K562 (cell line): ENCODE measurements at regions not wholly inside any gene's neighbourhood (a gene's known extent, or its start where the extent isn't known, plus 50 kb on each side); places are given as distances from the start of the nearest gene placed in this dataset.

Experiments used
- ATAC-seq: fragments of 200-7000 bp; cut with Tn5 transposase; 3 replicates; pipeline ENCODE4 v1.9.1; 2020; ENCODE audit warnings: moderate library complexity
- BruUV-seq: library from RNA; stranded (reverse); fragments of 400-500 nt; replicated peaks from 2 replicates; lab custom pipeline; 2021; lab: Mats Ljungman, UMichigan
- CTCF ChIA-PET: fragments of 300-600 bp; formaldehyde crosslinking; extraction: SDS; loops from one replicate; lab custom pipeline; 2021; ENCODE audit warnings: low intra/inter-chr PET ratio; lab: Yijun Ruan, JAX
- POLR2A ChIA-PET: fragments of 300-600, 350-650 bp; sonication (Branson Sonifier 250); formaldehyde crosslinking; extraction: SDS; loops from one replicate; lab custom pipeline; 2021; ENCODE audit warnings: antibody characterized with exemption, inconsistent platforms; lab: Yijun Ruan, JAX
- DNase-seq, 4 experiments: peaks; one replicate each; pipeline versions ENCODE4 v3.0.0 to v3.0.0-alpha.2; 2011 to 2018; ENCODE audit warnings: low spot score in 3 of 4, mixed read lengths in 3 of 4; ENCODE audit errors: extremely low read depth in 1 of 4
- FAIRE-seq: peaks from 2 replicates; lab custom pipeline; 2011; peaks lifted over from hg19 to GRCh38; lab: Jason Lieb, UNC
- H2AFZ ChIP-seq: 2 replicates; pipeline ENCODE4 v1.6.0; 2011; ENCODE audit warnings: low read depth, low read length, control low read depth, inconsistent platforms
- H3K27ac ChIP-seq: fragments of 200-600 bp; 3 replicates; pipeline ENCODE4 v1.8.0; 2011; ENCODE audit warnings: low read depth, mild to moderate bottlenecking, control low read depth, inconsistent platforms, low read length, moderate library complexity, mixed read lengths; ENCODE audit errors: extremely low read depth
- H3K27me3 ChIP-seq, 2 experiments: fragments of 300-600 bp in 1 of 2; 2 replicates in 1 of 2; 3 replicates in 1 of 2; pipeline versions ENCODE4 v1.6.0 to v1.8.0; 2011; ENCODE audit warnings: inconsistent platforms in 2 of 2, low read length in 2 of 2, mild to moderate bottlenecking in 1 of 2, mixed read lengths in 1 of 2, moderate library complexity in 1 of 2; ENCODE audit not compliant: control insufficient read depth in 2 of 2, insufficient read depth in 2 of 2
- H3K36me3 ChIP-seq: fragments of 300-600 bp; 3 replicates; pipeline ENCODE4 v1.8.0; 2011; ENCODE audit warnings: mild to moderate bottlenecking, low read length, inconsistent platforms; ENCODE audit not compliant: control insufficient read depth, insufficient read depth
- H3K4me1 ChIP-seq, 2 experiments: fragments of 200-600 bp in 1 of 2; replicated peaks in 1 of 2; 2 replicates in 1 of 2; 3 replicates in 1 of 2; pipeline versions ENCODE4 v1.5.1 to v1.8.0; 2011; ENCODE audit warnings: inconsistent platforms in 2 of 2, low read length in 2 of 2, mild to moderate bottlenecking in 1 of 2, mixed read lengths in 1 of 2, moderate library complexity in 1 of 2; ENCODE audit not compliant: control insufficient read depth in 2 of 2, insufficient read depth in 2 of 2
- H3K4me2 ChIP-seq: 2 replicates; pipeline ENCODE4 v1.6.1; 2011; ENCODE audit warnings: low read length, control low read depth, inconsistent platforms, mixed read lengths; ENCODE audit not compliant: insufficient read depth
- H3K4me3 ChIP-seq: fragments of 200-600 bp; sonication (generic), shearing (Covaris generic); 2 replicates; pipeline ENCODE4 v1.5.1; 2016; ENCODE audit warnings: control low read depth, inconsistent platforms
- H3K79me2 ChIP-seq: fragments of 200-600 bp; 3 replicates; pipeline ENCODE4 v1.8.0; 2011; ENCODE audit warnings: low read length, inconsistent platforms; ENCODE audit not compliant: control insufficient read depth, insufficient read depth
- H3K9ac ChIP-seq, 2 experiments: 2 replicates each; pipeline versions ENCODE4 v1.6.0 to v1.6.1; 2011; ENCODE audit warnings: low read depth in 2 of 2, low read length in 2 of 2, control low read depth in 1 of 2, inconsistent platforms in 1 of 2, mild to moderate bottlenecking in 1 of 2, mixed read lengths in 1 of 2; ENCODE audit not compliant: insufficient read depth in 1 of 2
- H3K9me1 ChIP-seq: one replicate; pipeline ENCODE4 v1.6.0; 2011; ENCODE audit warnings: inconsistent platforms, mild to moderate bottlenecking, low read length, moderate library complexity; ENCODE audit not compliant: control insufficient read depth, insufficient read depth
- H3K9me3 ChIP-seq: replicated peaks from 2 replicates; pipeline ENCODE4 v1.5.1; 2011; ENCODE audit warnings: low read depth, low read length, inconsistent platforms; ENCODE audit not compliant: control insufficient read depth, insufficient read depth
- H4K20me1 ChIP-seq: replicated peaks from 2 replicates; pipeline ENCODE4 v1.6.1; 2011; ENCODE audit warnings: low read length, inconsistent platforms, mixed read lengths; ENCODE audit not compliant: control insufficient read depth, insufficient read depth
- FOXK2 ChIP-seq, 2 experiments: fragments of 450-650 bp; IDR thresholded peaks in 1 of 2; conservative IDR thresholded peaks in 1 of 2; 2 replicates each; pipeline ENCODE4 v1.6.1; 2016; ENCODE audit warnings: low read depth in 2 of 2, mild to moderate bottlenecking in 1 of 2
- HDAC2 ChIP-seq: fragments of 450-650 bp; IDR thresholded peaks from 2 replicates; pipeline ENCODE4 v1.6.1; 2016; ENCODE audit warnings: mild to moderate bottlenecking
- HNRNPLL ChIP-seq: fragments of 200-400 bp; formaldehyde crosslinking; IDR thresholded peaks from 2 replicates; pipeline ENCODE4 v1.6.1; 2017; ENCODE audit warnings: low read length, low read depth, mild to moderate bottlenecking; ENCODE audit not compliant: poor library complexity, severe bottlenecking
- NBN ChIP-seq: fragments of 450-650 bp; IDR thresholded peaks from 2 replicates; pipeline ENCODE4 v1.6.1; 2016; ENCODE audit warnings: low read depth, mild to moderate bottlenecking
- PRMT5 ChIP-seq: sonication (generic); formaldehyde crosslinking; IDR thresholded peaks from 2 replicates; pipeline ENCODE4 v1.5.0; 2020; ENCODE audit warnings: missing genetic modification reagents
- RFX7 ChIP-seq: fragments of 250-450 bp; sonication (Bioruptor Pico); IDR thresholded peaks from 2 replicates; pipeline ENCODE4 v1.5.1; 2021; ENCODE audit warnings: mild to moderate bottlenecking
- SPI1 ChIP-seq: IDR thresholded peaks from 2 replicates; pipeline ENCODE4 v1.6.1; 2011; ENCODE audit warnings: low read depth, low read length, control low read depth, borderline replicate concordance
- TEAD1 ChIP-seq, 2 experiments: fragments of 450-650 bp in 1 of 2; sonication (generic) in 1 of 2; formaldehyde crosslinking; IDR thresholded peaks; 2 replicates each; pipeline versions ENCODE4 v1.4.0 to v1.8.0; 2020 to 2022; ENCODE audit warnings: mild to moderate bottlenecking in 2 of 2, missing genetic modification reagents in 1 of 2
- WHSC1 ChIP-seq: IDR thresholded peaks from one replicate; pipeline ENCODE4 v1.6.1; 2012; ENCODE audit warnings: low read length, control low read depth, inconsistent platforms
- ZNF444 ChIP-seq: fragments of 250-450 bp; sonication (Bioruptor Pico); IDR thresholded peaks from 2 replicates; pipeline ENCODE4 v1.4.0; 2020; ENCODE audit warnings: mild to moderate bottlenecking, moderate library complexity
- ZNF57 ChIP-seq: fragments of 450-650 bp; formaldehyde crosslinking; IDR thresholded peaks from 2 replicates; pipeline ENCODE4 v1.4.0; 2020; ENCODE audit warnings: mild to moderate bottlenecking, moderate library complexity
- WGBS: fragments of 100-300 bp; shearing (Covaris generic); methylation state at CpG from one replicate; pipeline ENCODE4 v1.1.6; 2016; ENCODE audit warnings: low coverage, mixed read lengths; ENCODE audit not compliant: insufficient coverage; ENCODE audit errors: missing lambda C conversion rate; 5-methylcytosine and 5-hydroxymethylcytosine counted together
- in situ Hi-C: fragments of 300-500 bp; cut with MboI; formaldehyde crosslinking; loops from 4 replicates; pipeline ENCODE4 v1.15.0; 2018; ENCODE audit warnings: inconsistent platforms, mixed read lengths
- intact Hi-C: fragments of 100-400 bp; cut with micrococcal nuclease; formaldehyde crosslinking; loops from 2 replicates; pipeline ENCODE4 v1.14.2; 2022
- TF ChIP-seq, protein P1 (sequence below): fragments of 450-650 bp; conservative IDR thresholded peaks from 2 replicates; pipeline ENCODE4 v1.6.1; 2016; ENCODE audit warnings: missing genetic modification characterization, low read depth, mild to moderate bottlenecking, control low read depth, missing compliant biosample characterization
- TF ChIP-seq, protein P2 (sequence below): IDR thresholded peaks from 2 replicates; pipeline ENCODE4 v1.6.1; 2012; ENCODE audit warnings: low read depth, low read length, improper control_type of control experiment, borderline replicate concordance
- TF ChIP-seq, protein P3 (sequence below): fragments of 450-650 bp; conservative IDR thresholded peaks from 2 replicates; pipeline ENCODE4 v1.6.1; 2016; ENCODE audit warnings: missing genetic modification characterization, low read depth, mild to moderate bottlenecking, missing compliant biosample characterization, moderate library complexity
- TF ChIP-seq, protein P4 (sequence below): IDR thresholded peaks from 2 replicates; pipeline ENCODE4 v1.6.1; 2014; ENCODE audit warnings: antibody characterized with exemption
- TF ChIP-seq, protein P5 (sequence below): conservative IDR thresholded peaks from 2 replicates; pipeline ENCODE4 v1.6.1; 2011; ENCODE audit warnings: low read depth, mild to moderate bottlenecking, low read length; ENCODE audit not compliant: control insufficient read depth

DNA sequence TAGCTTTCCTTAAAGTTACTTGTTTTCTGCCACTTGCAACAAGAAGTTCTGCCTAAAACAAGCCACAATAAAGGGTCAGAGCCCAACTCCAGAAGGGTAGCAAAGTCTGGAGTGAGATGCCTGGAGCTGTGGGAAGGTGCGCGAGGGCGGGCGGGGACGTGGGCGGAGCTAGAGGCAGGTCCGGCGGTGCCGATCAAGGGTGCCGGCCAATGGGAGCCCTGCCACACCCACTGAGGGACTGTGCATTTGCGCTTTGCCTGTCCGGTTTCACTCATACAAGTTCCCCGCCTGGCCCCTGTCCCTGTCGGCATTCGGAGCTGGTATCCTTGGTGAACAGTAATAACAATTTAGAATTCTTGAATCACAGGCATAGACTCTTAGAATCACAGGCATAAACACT, 732.4 kb downstream of the MATN1 start (continued):
- TF ChIP-seq, protein P1, sequence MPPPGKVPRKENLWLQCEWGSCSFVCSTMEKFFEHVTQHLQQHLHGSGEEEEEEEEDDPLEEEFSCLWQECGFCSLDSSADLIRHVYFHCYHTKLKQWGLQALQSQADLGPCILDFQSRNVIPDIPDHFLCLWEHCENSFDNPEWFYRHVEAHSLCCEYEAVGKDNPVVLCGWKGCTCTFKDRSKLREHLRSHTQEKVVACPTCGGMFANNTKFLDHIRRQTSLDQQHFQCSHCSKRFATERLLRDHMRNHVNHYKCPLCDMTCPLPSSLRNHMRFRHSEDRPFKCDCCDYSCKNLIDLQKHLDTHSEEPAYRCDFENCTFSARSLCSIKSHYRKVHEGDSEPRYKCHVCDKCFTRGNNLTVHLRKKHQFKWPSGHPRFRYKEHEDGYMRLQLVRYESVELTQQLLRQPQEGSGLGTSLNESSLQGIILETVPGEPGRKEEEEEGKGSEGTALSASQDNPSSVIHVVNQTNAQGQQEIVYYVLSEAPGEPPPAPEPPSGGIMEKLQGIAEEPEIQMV (tag), result no peak
- TF ChIP-seq RFX7 (CRISPR knock-in tag) (no peak), SPI1 (no peak), ZNF444 (no peak)
- TF ChIP-seq, all 486 proteins: peak for 2

DNA sequence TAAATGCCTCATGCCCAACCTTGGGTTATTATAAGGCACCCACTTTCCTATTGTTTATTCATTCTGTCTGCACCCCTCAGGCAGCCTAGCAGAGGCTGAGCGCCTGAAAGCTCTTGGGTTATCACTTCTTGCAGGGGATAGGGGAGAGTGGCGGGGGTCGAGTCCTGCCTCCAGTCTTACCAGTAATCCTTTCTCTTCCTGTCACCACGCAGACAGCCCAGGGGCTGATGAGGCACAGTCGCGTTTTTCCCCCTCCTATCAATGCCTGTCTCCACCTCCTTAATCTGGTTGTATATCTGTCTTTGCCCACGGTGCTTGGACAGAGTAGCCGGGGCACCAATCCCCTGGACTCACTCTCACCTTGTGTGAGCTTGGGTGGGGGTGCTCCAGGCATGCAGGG, 733.1 kb downstream of the MATN1 start:
- BruUV-seq, result no TSS peak
- H2AFZ ChIP-seq, result no peak overlapping the region
- no peaks in the 10 kb centered on the region for H3K79me2 ChIP-seq
- H3K4me3 ChIP-seq, result no peak overlapping the region
- H3K9me3 ChIP-seq, result no peaks in the 10 kb centered on the region
- H3K27ac ChIP-seq, result no peak overlapping the region
- WGBS, result 0% methylated on average over 8 of the region's 8 CpGs
- no peaks in the 10 kb centered on the region for H3K4me1 ChIP-seq
- FAIRE-seq (no peak), ATAC-seq (no peak), DNase-seq (no peak)
- H3K9me1 ChIP-seq, result no peaks in the 10 kb centered on the region
- no peak overlapping the region for H3K4me2 ChIP-seq
- H3K27me3 ChIP-seq, result no peaks in the 10 kb centered on the region
- intact Hi-C loops, result no loop called here
- no peaks in the 10 kb centered on the region for H3K36me3 ChIP-seq
- ChIA-PET CTCF (no interaction called here), POLR2A (no interaction called here)
- in situ Hi-C loops, result no loop called here
- no peaks in the 10 kb centered on the region for H4K20me1 ChIP-seq
- no peak overlapping the region for H3K9ac ChIP-seq
- TF ChIP-seq NBN (no peak), FOXK2 (conservative IDR thresholded peaks at IDR 0.05 in 1 of 2, IDR thresholded peaks at IDR 0.05 in 1 of 2; ENCODE audit: low read depth in 2 of 2) (no peak), HDAC2 (no peak), PRMT5 (CRISPR knock-in tag) (no peak), HNRNPLL (no peak), ZNF57 (no peak), WHSC1 (no peak), TEAD1 (CRISPR knock-in tag; IDR thresholded peaks at IDR 0.05) (no peak)
- TF ChIP-seq, protein P2, sequence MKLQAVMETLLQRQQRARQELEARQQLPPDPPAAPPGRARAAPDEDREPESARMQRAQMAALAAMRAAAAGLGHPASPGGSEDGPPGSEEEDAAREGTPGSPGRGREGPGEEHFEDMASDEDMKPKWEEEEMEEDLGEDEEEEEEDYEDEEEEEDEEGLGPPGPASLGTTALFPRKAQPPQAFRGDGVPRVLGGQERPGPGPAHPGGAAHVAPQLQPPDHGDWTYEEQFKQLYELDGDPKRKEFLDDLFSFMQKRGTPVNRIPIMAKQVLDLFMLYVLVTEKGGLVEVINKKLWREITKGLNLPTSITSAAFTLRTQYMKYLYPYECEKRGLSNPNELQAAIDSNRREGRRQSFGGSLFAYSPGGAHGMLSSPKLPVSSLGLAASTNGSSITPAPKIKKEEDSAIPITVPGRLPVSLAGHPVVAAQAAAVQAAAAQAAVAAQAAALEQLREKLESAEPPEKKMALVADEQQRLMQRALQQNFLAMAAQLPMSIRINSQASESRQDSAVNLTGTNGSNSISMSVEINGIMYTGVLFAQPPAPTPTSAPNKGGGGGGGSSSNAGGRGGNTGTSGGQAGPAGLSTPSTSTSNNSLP, result no peak
- TF ChIP-seq, protein P3, sequence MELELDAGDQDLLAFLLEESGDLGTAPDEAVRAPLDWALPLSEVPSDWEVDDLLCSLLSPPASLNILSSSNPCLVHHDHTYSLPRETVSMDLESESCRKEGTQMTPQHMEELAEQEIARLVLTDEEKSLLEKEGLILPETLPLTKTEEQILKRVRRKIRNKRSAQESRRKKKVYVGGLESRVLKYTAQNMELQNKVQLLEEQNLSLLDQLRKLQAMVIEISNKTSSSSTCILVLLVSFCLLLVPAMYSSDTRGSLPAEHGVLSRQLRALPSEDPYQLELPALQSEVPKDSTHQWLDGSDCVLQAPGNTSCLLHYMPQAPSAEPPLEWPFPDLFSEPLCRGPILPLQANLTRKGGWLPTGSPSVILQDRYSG (tag), result no peak
- TF ChIP-seq, protein P4, sequence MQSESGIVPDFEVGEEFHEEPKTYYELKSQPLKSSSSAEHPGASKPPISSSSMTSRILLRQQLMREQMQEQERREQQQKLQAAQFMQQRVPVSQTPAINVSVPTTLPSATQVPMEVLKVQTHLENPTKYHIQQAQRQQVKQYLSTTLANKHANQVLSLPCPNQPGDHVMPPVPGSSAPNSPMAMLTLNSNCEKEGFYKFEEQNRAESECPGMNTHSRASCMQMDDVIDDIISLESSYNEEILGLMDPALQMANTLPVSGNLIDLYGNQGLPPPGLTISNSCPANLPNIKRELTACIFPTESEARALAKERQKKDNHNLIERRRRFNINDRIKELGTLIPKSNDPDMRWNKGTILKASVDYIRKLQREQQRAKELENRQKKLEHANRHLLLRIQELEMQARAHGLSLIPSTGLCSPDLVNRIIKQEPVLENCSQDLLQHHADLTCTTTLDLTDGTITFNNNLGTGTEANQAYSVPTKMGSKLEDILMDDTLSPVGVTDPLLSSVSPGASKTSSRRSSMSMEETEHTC, result no peak
- TF ChIP-seq, protein P5, sequence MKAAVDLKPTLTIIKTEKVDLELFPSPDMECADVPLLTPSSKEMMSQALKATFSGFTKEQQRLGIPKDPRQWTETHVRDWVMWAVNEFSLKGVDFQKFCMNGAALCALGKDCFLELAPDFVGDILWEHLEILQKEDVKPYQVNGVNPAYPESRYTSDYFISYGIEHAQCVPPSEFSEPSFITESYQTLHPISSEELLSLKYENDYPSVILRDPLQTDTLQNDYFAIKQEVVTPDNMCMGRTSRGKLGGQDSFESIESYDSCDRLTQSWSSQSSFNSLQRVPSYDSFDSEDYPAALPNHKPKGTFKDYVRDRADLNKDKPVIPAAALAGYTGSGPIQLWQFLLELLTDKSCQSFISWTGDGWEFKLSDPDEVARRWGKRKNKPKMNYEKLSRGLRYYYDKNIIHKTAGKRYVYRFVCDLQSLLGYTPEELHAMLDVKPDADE, result no peak
